B cell (primary cell): ENCODE measurements at regions not wholly inside any gene's neighbourhood (a gene's known extent, or its start where the extent isn't known, plus 50 kb on each side); places are given as distances from the start of the nearest gene placed in this dataset.

Experiments used
- ATAC-seq: fragments of 200-7000 bp; cut with Tn5 transposase; one replicate; pipeline ENCODE4 v1.10.0; 2021; ENCODE audit warnings: low read depth, mild to moderate bottlenecking, moderate number of reproducible peaks, moderate library complexity
- CTCF ChIA-PET: fragments of 350-600 bp; sonication (Branson Sonifier 250); formaldehyde crosslinking; loops from one replicate; lab custom pipeline; 2021; ENCODE audit warnings: antibody characterized with exemption, inconsistent platforms; lab: Charles Lee
- POLR2A ChIA-PET: fragments of 350-600 bp; sonication (Branson Sonifier 250); formaldehyde crosslinking; loops from one replicate; lab custom pipeline; 2021; ENCODE audit warnings: antibody characterized with exemption; lab: Charles Lee
- DNase-seq: peaks from one replicate; pipeline ENCODE4 v3.0.0; 2013
- H2AFZ ChIP-seq: 2 replicates; pipeline ENCODE4 v1.6.1; 2012; ENCODE audit warnings: mild to moderate bottlenecking, low read depth, low read length; ENCODE audit not compliant: insufficient read depth, poor library complexity, severe bottlenecking
- H3K27ac ChIP-seq, 2 donors: 1 replicate in 1 of 2; 2 replicates in 1 of 2; pipeline ENCODE4 v1.5.1; 2012 to 2013; ENCODE audit warnings: low read length in 2 of 2, mild to moderate bottlenecking in 2 of 2, moderate library complexity in 1 of 2
- H3K27me3 ChIP-seq, 4 experiments: fragments of 200-600 bp in 1 of 4; sonication (generic) in 1 of 4; replicated peaks in 1 of 4; 1 replicate in 2 of 4; 2 replicates in 2 of 4; pipeline versions ENCODE4 v1.6.1 to v1.7.0; 2013 to 2016; ENCODE audit warnings: low read length in 3 of 4, mild to moderate bottlenecking in 2 of 4, mixed read lengths in 1 of 4, moderate library complexity in 1 of 4; ENCODE audit not compliant: insufficient read depth in 4 of 4, control insufficient read depth in 3 of 4; ENCODE audit errors: control extremely low read depth in 1 of 4
- H3K36me3 ChIP-seq, 2 experiments: replicated peaks in 1 of 2; 1 replicate in 1 of 2; 2 replicates in 1 of 2; pipeline versions ENCODE4 v1.6.1 to v1.7.1; 2013; ENCODE audit warnings: low read length in 1 of 2; ENCODE audit not compliant: insufficient read depth in 2 of 2, control insufficient read depth in 1 of 2; ENCODE audit errors: control extremely low read depth in 1 of 2, extremely low read depth in 1 of 2
- H3K4me1 ChIP-seq, 2 donors: fragments of 200-600 bp in 1 of 2; sonication (generic) in 1 of 2; 1 replicate in 1 of 2; 2 replicates in 1 of 2; pipeline versions ENCODE4 v1.5.1 to v1.6.1; 2013 to 2017; ENCODE audit warnings: low read length in 2 of 2; ENCODE audit not compliant: control insufficient read depth in 2 of 2, insufficient read depth in 2 of 2
- H3K4me2 ChIP-seq: replicated peaks from 2 replicates; pipeline ENCODE3; 2012; ENCODE audit warnings: mild to moderate bottlenecking, low read depth, low read length; ENCODE audit not compliant: poor library complexity, severe bottlenecking
- H3K4me3 ChIP-seq, 5 experiments: fragments of 200-600 bp in 1 of 5; sonication (generic) in 1 of 5; 1 replicate in 3 of 5; 2 replicates in 2 of 5; pipeline versions ENCODE4 v1.5.1 to v1.7.0; 2011 to 2016; ENCODE audit warnings: low read length in 4 of 5, mild to moderate bottlenecking in 4 of 5, low read depth in 2 of 5, control low read depth in 1 of 5, moderate library complexity in 1 of 5; ENCODE audit not compliant: insufficient read depth in 1 of 5; ENCODE audit errors: control extremely low read depth in 1 of 5, extremely low read depth in 1 of 5
- H3K79me2 ChIP-seq: fragments of 200-600 bp; sonication (generic); one replicate; pipeline ENCODE4 v1.6.0; 2016; ENCODE audit warnings: low read length; ENCODE audit not compliant: control insufficient read depth, insufficient read depth
- H3K9ac ChIP-seq: fragments of 200-600 bp; sonication (generic); 2 replicates; pipeline ENCODE4 v1.6.1; 2017; ENCODE audit warnings: mild to moderate bottlenecking, low read length, moderate library complexity
- H3K9me3 ChIP-seq, 3 donors: one replicate each; pipeline versions ENCODE4 v1.6.1 to v1.7.1; 2013; ENCODE audit warnings: low read length in 2 of 3; ENCODE audit not compliant: control insufficient read depth in 2 of 3, insufficient read depth in 1 of 3; ENCODE audit errors: control extremely low read depth in 1 of 3
- H4K20me1 ChIP-seq: 2 replicates; pipeline ENCODE4 v1.6.0; 2012; ENCODE audit warnings: mild to moderate bottlenecking, low read length; ENCODE audit not compliant: insufficient read depth, control insufficient read depth, poor library complexity, severe bottlenecking
- H3K27ac Mint-ChIP-seq: one replicate; pipeline ENCODE4 v1.8.0; 2021; ENCODE audit warnings: mixed read lengths
- H3K27me3 Mint-ChIP-seq: one replicate; pipeline ENCODE4 v1.8.0; 2021; ENCODE audit warnings: mixed read lengths
- H3K4me1 Mint-ChIP-seq: one replicate; pipeline ENCODE4 v1.8.0; 2021; ENCODE audit warnings: mixed read lengths
- H3K4me3 Mint-ChIP-seq: one replicate; pipeline ENCODE4 v1.8.0; 2021; ENCODE audit warnings: mixed read lengths
- H3K9me3 Mint-ChIP-seq: one replicate; pipeline ENCODE4 v1.8.0; 2022; ENCODE audit warnings: mixed read lengths; ENCODE audit not compliant: insufficient read depth
- CTCF ChIP-seq: fragments of 200-600 bp; IDR thresholded peaks from one replicate; pipeline ENCODE4 v1.8.0; 2022; ENCODE audit warnings: antibody characterized with exemption, mild to moderate bottlenecking
- EZH2 ChIP-seq: IDR thresholded peaks from 2 replicates; pipeline ENCODE4 v1.6.1; 2012; ENCODE audit warnings: borderline replicate concordance, low read depth, mild to moderate bottlenecking, moderate library complexity, low read length; ENCODE audit not compliant: insufficient read depth, poor library complexity, severe bottlenecking
- WGBS: methylation state at CpG from one replicate; pipeline ENCODE4 v1.1.5; 2013; ENCODE audit warnings: missing lambda C conversion rate; ENCODE audit not compliant: insufficient coverage; 5-methylcytosine and 5-hydroxymethylcytosine counted together
- intact Hi-C: fragments of 100-400 bp; cut with micrococcal nuclease; formaldehyde crosslinking; loops from one replicate; pipeline ENCODE4 v1.10.0; 2022

- no peaks in the 10 kb centered on the region for H3K36me3 ChIP-seq
- H3K4me3 Mint-ChIP-seq: no peak overlapping the region
- ChIA-PET CTCF (interaction anchor here (1.4 kb wide), 1 partner anchor 9 kb away, joined by 3 read pairs; no protein-coding TSS in a partner anchor), POLR2A (no interaction called here)
- peaks cover 14% of the 10 kb centered on the region for H3K27me3 Mint-ChIP-seq
- no peak for TF ChIP-seq EZH2
- no peak for TF ChIP-seq CTCF
- H4K20me1 ChIP-seq: no peaks in the 10 kb centered on the region
- H3K4me1 ChIP-seq: no peaks in the 10 kb centered on the region
- intact Hi-C loops: no loop called here
- no peak overlapping the region for H2AFZ ChIP-seq
- no CpG with 5 or more reads among the region's 3 CpGs for WGBS
- no peak overlapping the region for H3K4me3 ChIP-seq
- no peaks in the 10 kb centered on the region for H3K9me3 Mint-ChIP-seq
- ATAC-seq: no peak
- H3K79me2 ChIP-seq: no peaks in the 10 kb centered on the region
- H3K27me3 ChIP-seq: peaks cover 0 to 3% (median 0%) of the 10 kb centered on the region in 4 experiments
- no peaks in the 10 kb centered on the region for H3K9me3 ChIP-seq
- no peak overlapping the region for H3K27ac ChIP-seq
- H3K4me1 Mint-ChIP-seq: no peaks in the 10 kb centered on the region
- no peak overlapping the region for H3K9ac ChIP-seq
- no peak for DNase-seq
- no peak overlapping the region for H3K27ac Mint-ChIP-seq
- H3K4me2 ChIP-seq: no peak overlapping the region
Observed at GRCh38 chr15:60083318-60083717, 79.2 kb downstream of the FOXB1 start.

GRCh38 chr15:60086681-60087429 is 82.7 kb downstream of the FOXB1 start:
- no peaks in the 10 kb centered on the region for H3K4me1 Mint-ChIP-seq
- intact Hi-C loops: no loop called here
- H3K9me3 Mint-ChIP-seq: no peaks in the 10 kb centered on the region
- no peak overlapping the region for H3K4me3 Mint-ChIP-seq
- no peak for DNase-seq
- peaks cover 0 to 3% (median 1%) of the 10 kb centered on the region in 4 experiments for H3K27me3 ChIP-seq
- no peaks in the 10 kb centered on the region for H4K20me1 ChIP-seq
- TF ChIP-seq EZH2 (no peak), CTCF (no peak)
- H3K4me3 ChIP-seq: no peak overlapping the region
- H3K4me2 ChIP-seq: no peak overlapping the region
- no peaks in the 10 kb centered on the region for H3K36me3 ChIP-seq
- ATAC-seq: no peak
- POLR2A ChIA-PET: no interaction called here
- no peak overlapping the region for H3K27ac ChIP-seq
- no peak overlapping the region for H3K9ac ChIP-seq
- H3K79me2 ChIP-seq: no peaks in the 10 kb centered on the region
- H3K9me3 ChIP-seq: no peaks in the 10 kb centered on the region
- H3K4me1 ChIP-seq: no peaks in the 10 kb centered on the region
- no peak overlapping the region for H3K27ac Mint-ChIP-seq
- H3K27me3 Mint-ChIP-seq: peaks cover 13% of the 10 kb centered on the region
- 100% methylated on average over 3 of the region's 8 CpGs for WGBS
- CTCF ChIA-PET: no interaction called here
- H2AFZ ChIP-seq: no peak overlapping the region
